ENCODE measurements at regions not wholly inside any gene's neighbourhood (a gene's known extent, or its start where the extent isn't known, plus 50 kb on each side); places are given as distances from the start of the nearest gene placed in this dataset.

GRCh38 chr18:4878480-4878879, 318.6 kb downstream of the AKAIN1 start:
- no peak overlapping the region for H2AFZ ChIP-seq (ENCODE audit: low read depth, low read length)
- WGBS, result 82% methylated on average over 4 of the region's 4 CpGs
- no peak overlapping the region for H3K27ac ChIP-seq (ENCODE audit: low read length, poor library complexity, severe bottlenecking)
- no peak overlapping the region for H3K23ac ChIP-seq (ENCODE audit: low read length in 2 of 2)
- no peak overlapping the region for H2BK120ac ChIP-seq (ENCODE audit: low read depth, low read length)
- no peak overlapping the region for H2BK12ac ChIP-seq (ENCODE audit: low read length in 2 of 2)
- no peaks in the 10 kb centered on the region for H3K79me1 ChIP-seq (replicated peaks; ENCODE audit: low read length, poor library complexity, severe bottlenecking)
- H3K27me3 ChIP-seq (ENCODE audit: control insufficient read depth in 1 of 2, insufficient read depth in 1 of 2, low read length in 2 of 2), result no peaks in the 10 kb centered on the region
- H2BK15ac ChIP-seq (ENCODE audit: low read depth, poor library complexity, severe bottlenecking), result no peak overlapping the region
- H2BK5ac ChIP-seq (ENCODE audit: low read depth, low read length, poor library complexity, severe bottlenecking), result no peak overlapping the region
- no peak for DNase-seq
- no peak overlapping the region for H3K4ac ChIP-seq (ENCODE audit: low read depth in 1 of 2, low read length in 2 of 2)
- H2AK5ac ChIP-seq (ENCODE audit: low read length, severe bottlenecking), result no peak overlapping the region
- H3K9ac ChIP-seq (ENCODE audit: low read length), result no peak overlapping the region
- H3K4me2 ChIP-seq (ENCODE audit: low read length, poor library complexity, severe bottlenecking), result no peak overlapping the region
- no peak overlapping the region for H3K14ac ChIP-seq (ENCODE audit: low read length in 2 of 2)
- H3K4me1 ChIP-seq (ENCODE audit: control insufficient read depth, insufficient read depth, low read depth, low read length), result no peaks in the 10 kb centered on the region
- no peak overlapping the region for H3K18ac ChIP-seq (ENCODE audit: low read depth in 1 of 2, low read length in 2 of 2)
- H3K9me3 ChIP-seq (ENCODE audit: control insufficient read depth, low read length), result peaks cover 15% of the 10 kb centered on the region
- H3K36me3 ChIP-seq (ENCODE audit: control insufficient read depth in 1 of 2, insufficient read depth in 2 of 2, low read depth in 1 of 2, low read length in 2 of 2), result no peaks in the 10 kb centered on the region
- H3K4me3 ChIP-seq (ENCODE audit: insufficient read depth in 1 of 2, low read depth in 1 of 2, low read length in 2 of 2), result no peak overlapping the region
- H4K8ac ChIP-seq (ENCODE audit: low read length), result no peak overlapping the region
- H4K91ac ChIP-seq (ENCODE audit: low read length), result no peak overlapping the region

DNA sequence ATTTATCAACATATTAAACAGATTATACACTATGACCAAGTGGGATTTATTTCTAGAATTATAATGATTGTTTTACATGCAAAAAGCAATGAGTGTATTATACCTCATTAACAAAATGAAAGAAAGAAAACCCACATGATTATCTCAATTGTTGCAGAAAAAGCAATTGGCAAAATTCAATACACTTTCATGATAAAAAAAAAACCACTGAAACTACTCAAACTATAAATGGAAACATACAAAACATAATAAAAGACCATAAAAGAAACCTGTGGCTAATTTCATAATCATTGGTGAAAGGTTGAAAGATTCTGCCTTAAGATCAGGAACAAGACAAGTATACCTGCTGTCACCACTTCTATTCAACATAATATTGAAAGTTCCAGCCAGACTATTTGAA, 325.9 kb downstream of the AKAIN1 start:
- Histone ChIP-seq H3K4ac (ENCODE audit: low read depth in 1 of 2, low read length in 2 of 2) (no peak overlapping the region), H4K8ac (ENCODE audit: low read length) (no peak overlapping the region), H2BK15ac (ENCODE audit: low read depth, poor library complexity, severe bottlenecking) (no peak overlapping the region), H4K91ac (ENCODE audit: low read length) (no peak overlapping the region), H3K23ac (ENCODE audit: low read length in 2 of 2) (no peak overlapping the region), H3K27me3 (ENCODE audit: control insufficient read depth in 1 of 2, insufficient read depth in 1 of 2, low read length in 2 of 2) (no peaks in the 10 kb centered on the region), H3K9me3 (ENCODE audit: control insufficient read depth, low read length) (peaks cover 28% of the 10 kb centered on the region), H2BK12ac (ENCODE audit: low read length in 2 of 2) (no peak overlapping the region), H2BK5ac (ENCODE audit: low read depth, low read length, poor library complexity, severe bottlenecking) (no peak overlapping the region), H3K14ac (ENCODE audit: low read length in 2 of 2) (no peak overlapping the region), H3K9ac (ENCODE audit: low read length) (no peak overlapping the region), H3K27ac (ENCODE audit: low read length, poor library complexity, severe bottlenecking) (no peak overlapping the region), H2AFZ (ENCODE audit: low read depth, low read length) (no peak overlapping the region), H3K18ac (ENCODE audit: low read depth in 1 of 2, low read length in 2 of 2) (no peak overlapping the region), H2BK120ac (ENCODE audit: low read depth, low read length) (no peak overlapping the region), H2AK5ac (ENCODE audit: low read length, severe bottlenecking) (no peak overlapping the region), H3K4me3 (ENCODE audit: insufficient read depth in 1 of 2, low read depth in 1 of 2, low read length in 2 of 2) (no peak overlapping the region), H3K36me3 (ENCODE audit: control insufficient read depth in 1 of 2, insufficient read depth in 2 of 2, low read depth in 1 of 2, low read length in 2 of 2) (no peaks in the 10 kb centered on the region), H3K79me1 (replicated peaks; ENCODE audit: low read length, poor library complexity, severe bottlenecking) (no peaks in the 10 kb centered on the region), H3K4me2 (ENCODE audit: low read length, poor library complexity, severe bottlenecking) (no peak overlapping the region), H3K4me1 (ENCODE audit: control insufficient read depth, insufficient read depth, low read depth, low read length) (no peaks in the 10 kb centered on the region)
- no peak for DNase-seq

GRCh38 chr18:4870177-4870773, 326.8 kb downstream of the AKAIN1 start:
- no peak overlapping the region for H2BK15ac ChIP-seq (ENCODE audit: low read depth, poor library complexity, severe bottlenecking)
- no peak overlapping the region for H3K4me3 ChIP-seq (ENCODE audit: insufficient read depth in 1 of 2, low read depth in 1 of 2, low read length in 2 of 2)
- H3K9ac ChIP-seq (ENCODE audit: low read length), result no peak overlapping the region
- no peak overlapping the region for H4K8ac ChIP-seq (ENCODE audit: low read length)
- no peaks in the 10 kb centered on the region for H3K27me3 ChIP-seq (ENCODE audit: control insufficient read depth in 1 of 2, insufficient read depth in 1 of 2, low read length in 2 of 2)
- H3K4me2 ChIP-seq (ENCODE audit: low read length, poor library complexity, severe bottlenecking), result no peak overlapping the region
- no peak overlapping the region for H2BK120ac ChIP-seq (ENCODE audit: low read depth, low read length)
- no peak overlapping the region for H3K23ac ChIP-seq (ENCODE audit: low read length in 2 of 2)
- DNase-seq, result no peak
- H4K91ac ChIP-seq (ENCODE audit: low read length), result no peak overlapping the region
- no peak overlapping the region for H3K18ac ChIP-seq (ENCODE audit: low read depth in 1 of 2, low read length in 2 of 2)
- H3K27ac ChIP-seq (ENCODE audit: low read length, poor library complexity, severe bottlenecking), result no peak overlapping the region
- no peak overlapping the region for H3K14ac ChIP-seq (ENCODE audit: low read length in 2 of 2)
- H3K79me1 ChIP-seq (replicated peaks; ENCODE audit: low read length, poor library complexity, severe bottlenecking), result no peaks in the 10 kb centered on the region
- no peaks in the 10 kb centered on the region for H3K36me3 ChIP-seq (ENCODE audit: control insufficient read depth in 1 of 2, insufficient read depth in 2 of 2, low read depth in 1 of 2, low read length in 2 of 2)
- peaks cover 32% of the 10 kb centered on the region for H3K9me3 ChIP-seq (ENCODE audit: control insufficient read depth, low read length)
- H2AFZ ChIP-seq (ENCODE audit: low read depth, low read length), result no peak overlapping the region
- no peak overlapping the region for H2BK5ac ChIP-seq (ENCODE audit: low read depth, low read length, poor library complexity, severe bottlenecking)
- no peak overlapping the region for H2BK12ac ChIP-seq (ENCODE audit: low read length in 2 of 2)
- H2AK5ac ChIP-seq (ENCODE audit: low read length, severe bottlenecking), result no peak overlapping the region
- no peak overlapping the region for H3K4ac ChIP-seq (ENCODE audit: low read depth in 1 of 2, low read length in 2 of 2)
- whole genome bisulfite sequencing, result 71% methylated on average over 4 of the region's 4 CpGs
- H3K4me1 ChIP-seq (ENCODE audit: control insufficient read depth, insufficient read depth, low read depth, low read length), result no peaks in the 10 kb centered on the region

GRCh38 chr18:4869155-4869554, 327.9 kb downstream of the AKAIN1 start:
- Histone ChIP-seq H2AK5ac (ENCODE audit: low read length, severe bottlenecking) (no peak overlapping the region), H3K23ac (ENCODE audit: low read length in 2 of 2) (no peak overlapping the region), H2AFZ (ENCODE audit: low read depth, low read length) (no peak overlapping the region), H2BK120ac (ENCODE audit: low read depth, low read length) (no peak overlapping the region), H2BK5ac (ENCODE audit: low read depth, low read length, poor library complexity, severe bottlenecking) (no peak overlapping the region), H3K4me2 (ENCODE audit: low read length, poor library complexity, severe bottlenecking) (no peak overlapping the region), H3K36me3 (ENCODE audit: control insufficient read depth in 1 of 2, insufficient read depth in 2 of 2, low read depth in 1 of 2, low read length in 2 of 2) (no peaks in the 10 kb centered on the region), H3K18ac (ENCODE audit: low read depth in 1 of 2, low read length in 2 of 2) (no peak overlapping the region), H3K9ac (ENCODE audit: low read length) (no peak overlapping the region), H2BK15ac (ENCODE audit: low read depth, poor library complexity, severe bottlenecking) (no peak overlapping the region), H2BK12ac (ENCODE audit: low read length in 2 of 2) (no peak overlapping the region), H3K4ac (ENCODE audit: low read depth in 1 of 2, low read length in 2 of 2) (no peak overlapping the region), H4K91ac (ENCODE audit: low read length) (no peak overlapping the region), H3K14ac (ENCODE audit: low read length in 2 of 2) (no peak overlapping the region), H3K4me3 (ENCODE audit: insufficient read depth in 1 of 2, low read depth in 1 of 2, low read length in 2 of 2) (no peak overlapping the region), H3K4me1 (ENCODE audit: control insufficient read depth, insufficient read depth, low read depth, low read length) (no peaks in the 10 kb centered on the region), H3K27me3 (ENCODE audit: control insufficient read depth in 1 of 2, insufficient read depth in 1 of 2, low read length in 2 of 2) (no peaks in the 10 kb centered on the region), H3K79me1 (replicated peaks; ENCODE audit: low read length, poor library complexity, severe bottlenecking) (no peaks in the 10 kb centered on the region), H3K9me3 (ENCODE audit: control insufficient read depth, low read length) (peaks cover 30% of the 10 kb centered on the region), H3K27ac (ENCODE audit: low read length, poor library complexity, severe bottlenecking) (no peak overlapping the region), H4K8ac (ENCODE audit: low read length) (no peak overlapping the region)
- DNase-seq, result no peak
- 80% methylated on average over 2 of the region's 3 CpGs for WGBS

Measured in mesenchymal stem cell (in vitro differentiated cells and primary cell).